Retinal pigment epithelial cell (primary cell): ENCODE measurements at regions not wholly inside any gene's neighbourhood (a gene's known extent, or its start where the extent isn't known, plus 50 kb on each side); places are given as distances from the start of the nearest gene placed in this dataset.

Experiments
- DNase-seq: peaks from one replicate; pipeline ENCODE4 v3.0.0-alpha.2; 2010; ENCODE audit warnings: low read depth
- H3K4me3 ChIP-seq: 2 replicates; pipeline ENCODE4 v1.5.1; 2011; ENCODE audit warnings: mild to moderate bottlenecking, low read length, control low read depth, moderate library complexity
- TF ChIP-seq, protein P1 (sequence below): conservative IDR thresholded peaks from 2 replicates; pipeline ENCODE4 v1.5.1; 2011; ENCODE audit warnings: low read depth, low read length, control low read depth, inconsistent platforms

DNA sequence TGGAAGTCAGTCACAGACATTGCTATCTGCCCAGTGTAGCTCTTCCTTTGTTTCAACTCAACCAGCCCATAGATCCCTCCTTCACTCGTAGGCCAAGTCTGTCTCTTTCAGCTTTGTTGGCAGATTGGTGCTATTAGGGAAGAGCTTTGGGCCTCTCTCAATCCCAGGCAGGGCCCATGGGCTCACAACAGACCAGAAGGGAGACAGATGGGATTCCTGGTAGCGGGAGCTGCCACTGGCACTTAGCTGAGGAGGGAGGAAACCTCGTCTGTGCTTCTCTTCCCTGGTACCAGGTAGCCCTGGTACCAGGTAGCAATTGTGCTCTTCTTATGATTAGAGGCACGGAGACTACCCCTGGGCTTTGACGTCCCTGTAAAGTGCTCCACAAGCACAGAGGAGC lies 592.0 kb downstream of the TYW1 start:
- DNase-seq, result no peak
- TF ChIP-seq, protein P1, sequence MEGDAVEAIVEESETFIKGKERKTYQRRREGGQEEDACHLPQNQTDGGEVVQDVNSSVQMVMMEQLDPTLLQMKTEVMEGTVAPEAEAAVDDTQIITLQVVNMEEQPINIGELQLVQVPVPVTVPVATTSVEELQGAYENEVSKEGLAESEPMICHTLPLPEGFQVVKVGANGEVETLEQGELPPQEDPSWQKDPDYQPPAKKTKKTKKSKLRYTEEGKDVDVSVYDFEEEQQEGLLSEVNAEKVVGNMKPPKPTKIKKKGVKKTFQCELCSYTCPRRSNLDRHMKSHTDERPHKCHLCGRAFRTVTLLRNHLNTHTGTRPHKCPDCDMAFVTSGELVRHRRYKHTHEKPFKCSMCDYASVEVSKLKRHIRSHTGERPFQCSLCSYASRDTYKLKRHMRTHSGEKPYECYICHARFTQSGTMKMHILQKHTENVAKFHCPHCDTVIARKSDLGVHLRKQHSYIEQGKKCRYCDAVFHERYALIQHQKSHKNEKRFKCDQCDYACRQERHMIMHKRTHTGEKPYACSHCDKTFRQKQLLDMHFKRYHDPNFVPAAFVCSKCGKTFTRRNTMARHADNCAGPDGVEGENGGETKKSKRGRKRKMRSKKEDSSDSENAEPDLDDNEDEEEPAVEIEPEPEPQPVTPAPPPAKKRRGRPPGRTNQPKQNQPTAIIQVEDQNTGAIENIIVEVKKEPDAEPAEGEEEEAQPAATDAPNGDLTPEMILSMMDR, result no peak
- no peak overlapping the region for H3K4me3 ChIP-seq

DNA sequence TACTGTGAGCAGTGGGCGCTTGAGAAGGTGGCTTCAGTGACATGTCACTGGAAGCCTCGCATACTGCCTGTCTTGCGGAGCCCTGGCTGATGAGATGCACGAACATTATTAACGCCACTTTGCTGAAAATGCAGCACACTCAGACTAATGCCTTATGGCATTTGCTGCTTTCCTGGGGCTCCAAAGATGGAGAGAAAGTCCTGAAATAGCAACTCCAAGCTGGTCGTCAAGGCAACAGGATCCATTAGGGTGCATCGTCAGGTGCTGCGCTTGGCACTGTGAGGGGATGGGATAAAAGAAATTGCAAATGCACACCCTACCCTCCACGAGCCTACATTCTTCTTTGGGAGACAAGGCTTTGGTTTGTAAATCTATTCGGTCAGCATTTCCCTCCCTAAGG lies 592.5 kb downstream of the TYW1 start:
- TF ChIP-seq, protein P1, result no peak
- no peak for DNase-seq
- H3K4me3 ChIP-seq, result no peak overlapping the region

DNA sequence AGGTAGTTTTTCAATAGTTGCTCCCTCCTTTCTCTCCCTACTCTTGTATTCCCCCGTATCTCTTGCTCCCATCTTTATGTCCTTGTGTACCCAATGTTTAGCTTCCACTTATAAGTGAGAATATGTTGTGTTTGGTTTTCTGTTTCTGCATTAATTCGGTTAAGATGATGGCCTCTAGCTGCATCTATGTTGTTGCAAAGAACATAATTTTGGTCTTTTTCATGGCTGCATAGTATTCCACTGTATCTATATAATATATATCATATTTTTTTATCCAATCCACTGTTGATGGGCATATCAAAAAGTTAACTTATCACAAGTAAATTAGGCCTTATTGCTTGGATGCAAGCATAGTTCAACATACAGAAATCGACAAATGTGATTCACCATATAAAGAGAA lies 594.0 kb downstream of the TYW1 start:
- H3K4me3 ChIP-seq, result no peak overlapping the region
- DNase-seq, result no peak
- TF ChIP-seq, protein P1, result no peak

DNA sequence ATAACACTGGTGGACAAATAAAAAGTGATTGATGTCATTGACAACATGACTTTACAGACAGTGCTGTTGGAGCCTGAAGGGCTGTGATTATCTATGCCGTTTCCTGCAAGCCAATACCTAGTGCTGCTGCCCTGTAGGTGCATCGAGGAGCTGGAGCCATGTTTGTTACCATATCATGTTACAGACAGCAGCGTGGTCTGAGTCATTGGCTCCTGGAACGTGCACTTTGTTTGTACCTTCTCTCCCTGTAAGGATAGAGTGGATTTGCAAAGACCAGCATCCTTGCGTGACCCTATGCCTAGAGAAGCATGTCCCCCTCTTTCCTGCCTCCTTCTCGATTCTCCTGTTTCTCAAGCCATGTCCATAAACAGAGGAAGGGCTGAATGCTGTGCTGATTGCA lies 597.2 kb downstream of the TYW1 start:
- no peak overlapping the region for H3K4me3 ChIP-seq
- TF ChIP-seq, protein P1, result no peak
- no peak for DNase-seq

DNA sequence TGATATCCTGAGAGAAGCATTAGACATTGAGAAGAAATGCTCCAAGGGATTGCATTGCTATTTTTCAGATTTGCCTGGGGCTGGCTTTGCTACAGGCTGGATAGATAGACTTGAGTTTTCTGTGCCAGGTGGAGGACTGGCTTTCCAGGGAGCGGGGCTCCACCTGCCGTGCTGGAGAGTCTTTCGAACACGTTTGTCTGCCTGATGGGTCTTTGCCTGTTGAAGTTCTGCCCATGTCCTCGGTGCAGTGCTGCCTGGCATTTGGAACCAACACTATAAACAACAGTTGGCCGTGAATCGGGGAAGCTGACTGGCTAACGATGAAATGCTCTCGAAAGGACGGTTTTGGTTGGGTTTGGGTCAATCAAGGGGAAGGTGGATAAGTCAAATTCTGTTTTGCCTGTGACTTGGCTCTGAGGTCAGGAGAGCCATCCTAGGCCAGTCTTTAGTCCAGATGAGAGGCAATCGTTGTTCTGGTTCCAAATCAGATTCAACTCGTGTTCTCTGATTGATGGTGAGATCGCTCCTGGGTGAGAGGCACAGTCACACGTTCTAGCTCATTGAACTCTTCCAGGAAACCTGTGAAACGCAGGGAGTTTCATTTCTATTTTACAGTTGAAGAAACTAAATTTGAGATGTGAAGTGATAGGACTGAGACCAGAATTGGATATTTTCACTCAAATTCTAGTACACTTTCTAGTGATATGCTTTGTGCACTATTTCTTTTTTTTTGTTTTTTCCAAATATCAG lies 599.0 kb downstream of the TYW1 start:
- DNase-seq, result no peak
- H3K4me3 ChIP-seq, result no peak overlapping the region
- TF ChIP-seq, protein P1, result no peak

DNA sequence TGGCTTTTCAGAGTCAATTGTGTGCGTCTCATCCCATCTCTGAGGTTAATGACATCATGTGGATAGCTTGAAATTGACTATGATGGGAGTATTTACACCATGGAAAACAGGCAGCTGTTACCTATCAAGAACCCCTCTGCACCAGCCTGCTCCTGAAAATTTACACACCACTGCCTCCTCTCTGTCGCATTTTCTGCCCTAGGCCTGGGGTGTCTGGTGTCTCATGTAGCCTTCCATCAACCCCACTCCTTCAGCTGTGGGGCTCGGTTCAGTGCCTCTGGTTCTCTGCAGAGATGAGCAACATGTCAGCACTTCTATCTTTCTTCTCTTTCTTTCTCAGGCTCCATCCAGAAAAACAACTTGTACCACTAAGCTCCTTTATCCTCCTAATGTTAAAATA lies 600.5 kb downstream of the TYW1 start:
- no peak for DNase-seq
- TF ChIP-seq, protein P1, result no peak
- no peak overlapping the region for H3K4me3 ChIP-seq

DNA sequence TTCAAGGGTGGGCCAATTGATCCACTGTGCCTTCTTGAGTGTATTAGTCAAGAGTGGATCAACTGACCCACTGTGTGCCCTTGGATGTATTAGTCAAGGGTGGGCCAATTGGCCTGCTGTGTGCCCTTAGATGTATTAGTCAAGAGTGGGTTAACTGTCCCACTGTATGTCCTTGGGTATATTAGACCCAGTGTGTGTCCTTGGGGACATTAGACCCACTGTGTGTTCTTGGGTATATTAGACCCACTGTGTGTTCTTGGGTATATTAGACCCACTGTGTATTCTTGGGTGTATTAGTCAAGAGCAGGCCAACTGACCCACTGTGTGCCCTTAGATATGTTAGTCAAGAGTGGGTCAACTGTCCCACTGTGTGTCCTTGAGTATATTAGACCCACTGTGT lies 601.8 kb downstream of the TYW1 start:
- H3K4me3 ChIP-seq, result no peak overlapping the region
- TF ChIP-seq, protein P1, result no peak
- no peak for DNase-seq
